ENCODE measurements at regions not wholly inside any gene's neighbourhood (a gene's known extent, or its start where the extent isn't known, plus 50 kb on each side); places are given as distances from the start of the nearest gene placed in this dataset.

- DNase-seq (ENCODE audit: low read depth, low spot score) = no peak
Observed at GRCh38 chr2:16002575-16002974, 62.2 kb downstream of the MYCN start.

GRCh38 chr2:16002144-16002543 lies 61.8 kb downstream of the MYCN start:
- H3K27ac ChIP-seq = no peak overlapping the region
- no peak for DNase-seq (ENCODE audit: low read depth, low spot score)

More at GRCh38 chr2:16002575-16002974, 62.2 kb downstream of the MYCN start:
- no peak overlapping the region for H3K27ac ChIP-seq

- DNase-seq (ENCODE audit: low read depth, low spot score) = no peak
- H3K27ac ChIP-seq = no peak overlapping the region
Observed at GRCh38 chr2:16000642-16001041, 60.3 kb downstream of the MYCN start.

- no peak for DNase-seq (ENCODE audit: low read depth, low spot score)
- no peak overlapping the region for H3K27ac ChIP-seq
Observed at GRCh38 chr2:15999596-16000469, 59.5 kb downstream of the MYCN start.

GRCh38 chr2:15997728-15998280 lies 57.5 kb downstream of the MYCN start:
- DNase-seq (ENCODE audit: low read depth, low spot score) = no peak
- no peak overlapping the region for H3K27ac ChIP-seq

GRCh38 chr2:15996536-15997423 lies 56.4 kb downstream of the MYCN start:
- H3K27ac ChIP-seq = no peak overlapping the region
- no peak for DNase-seq (ENCODE audit: low read depth, low spot score)
